ENCODE measurements at regions not wholly inside any gene's neighbourhood (a gene's known extent, or its start where the extent isn't known, plus 50 kb on each side); places are given as distances from the start of the nearest gene placed in this dataset.

GRCh38 chr14:85958069-85958468 is 428.1 kb downstream of the FLRT2 start:
- no peak overlapping the region for H3K4me3 Mint-ChIP-seq

GRCh38 chr14:85953265-85953664 is 423.3 kb downstream of the FLRT2 start:
- peaks cover 15% of the 10 kb centered on the region for H3K36me3 Mint-ChIP-seq

More at GRCh38 chr14:85958069-85958468, 428.1 kb downstream of the FLRT2 start:
- H3K4me1 Mint-ChIP-seq (ENCODE audit: low read depth), result no peaks in the 10 kb centered on the region
- no peaks in the 10 kb centered on the region for H3K9me3 Mint-ChIP-seq (ENCODE audit: low read depth)
- no peaks in the 10 kb centered on the region for H3K27me3 Mint-ChIP-seq
- peaks cover 10% of the 10 kb centered on the region for H3K36me3 Mint-ChIP-seq
- no peak overlapping the region for H3K27ac Mint-ChIP-seq

GRCh38 chr14:85948153-85948552 is 418.2 kb downstream of the FLRT2 start:
- Mint-ChIP-seq H3K27me3 (no peaks in the 10 kb centered on the region), H3K27ac (no peak overlapping the region), H3K36me3 (peaks cover 23% of the 10 kb centered on the region)

More at GRCh38 chr14:85953265-85953664, 423.3 kb downstream of the FLRT2 start:
- Mint-ChIP-seq H3K4me3 (no peak overlapping the region), H3K9me3 (ENCODE audit: low read depth) (no peaks in the 10 kb centered on the region), H3K27me3 (no peaks in the 10 kb centered on the region), H3K27ac (no peak overlapping the region), H3K4me1 (ENCODE audit: low read depth) (no peaks in the 10 kb centered on the region)

GRCh38 chr14:85947461-85948139 is 417.7 kb downstream of the FLRT2 start:
- peaks cover 4% of the 10 kb centered on the region for H3K9me3 Mint-ChIP-seq (ENCODE audit: low read depth)
- no peaks in the 10 kb centered on the region for H3K27me3 Mint-ChIP-seq
- H3K36me3 Mint-ChIP-seq, result peaks cover 21% of the 10 kb centered on the region
- peaks cover 22% of the 10 kb centered on the region for H3K4me1 Mint-ChIP-seq (ENCODE audit: low read depth)
- no peak overlapping the region for H3K27ac Mint-ChIP-seq
- H3K4me3 Mint-ChIP-seq, result no peak overlapping the region

More at GRCh38 chr14:85948153-85948552, 418.2 kb downstream of the FLRT2 start:
- Mint-ChIP-seq H3K9me3 (ENCODE audit: low read depth) (peaks cover 4% of the 10 kb centered on the region), H3K4me3 (no peak overlapping the region), H3K4me1 (ENCODE audit: low read depth) (peaks cover 18% of the 10 kb centered on the region)

- H3K9me3 Mint-ChIP-seq (ENCODE audit: low read depth), result peaks cover 7% of the 10 kb centered on the region
- H3K27ac Mint-ChIP-seq, result no peak overlapping the region
- H3K4me3 Mint-ChIP-seq, result no peak overlapping the region
- peaks cover 23% of the 10 kb centered on the region for H3K36me3 Mint-ChIP-seq
- peaks cover 44% of the 10 kb centered on the region for H3K4me1 Mint-ChIP-seq (ENCODE audit: low read depth)
- no peaks in the 10 kb centered on the region for H3K27me3 Mint-ChIP-seq
These were observed 413.2 kb downstream of the FLRT2 start for GRCh38 chr14:85943192-85943591.

GRCh38 chr14:85934886-85935254 is 404.9 kb downstream of the FLRT2 start:
- H3K4me3 Mint-ChIP-seq, result peak overlapping the region; percentile 88
- peaks cover 42% of the 10 kb centered on the region for H3K4me1 Mint-ChIP-seq (ENCODE audit: low read depth)
- H3K27me3 Mint-ChIP-seq, result no peaks in the 10 kb centered on the region
- H3K9me3 Mint-ChIP-seq (ENCODE audit: low read depth), result peaks cover 8% of the 10 kb centered on the region
- H3K36me3 Mint-ChIP-seq, result peaks cover 9% of the 10 kb centered on the region
- H3K27ac Mint-ChIP-seq, result peak overlapping the region; percentile 91

- H3K9me3 Mint-ChIP-seq (ENCODE audit: low read depth), result peaks cover 8% of the 10 kb centered on the region
- peak overlapping the region; percentile 88 for H3K4me3 Mint-ChIP-seq
- peaks cover 9% of the 10 kb centered on the region for H3K36me3 Mint-ChIP-seq
- H3K4me1 Mint-ChIP-seq (ENCODE audit: low read depth), result peaks cover 42% of the 10 kb centered on the region
- peak overlapping the region; percentile 91 for H3K27ac Mint-ChIP-seq
- H3K27me3 Mint-ChIP-seq, result no peaks in the 10 kb centered on the region
These were observed 404.4 kb downstream of the FLRT2 start for GRCh38 chr14:85934123-85934885.

- Mint-ChIP-seq H3K27ac (no peak overlapping the region), H3K27me3 (no peaks in the 10 kb centered on the region), H3K9me3 (ENCODE audit: low read depth) (no peaks in the 10 kb centered on the region), H3K4me3 (no peak overlapping the region), H3K4me1 (ENCODE audit: low read depth) (no peaks in the 10 kb centered on the region), H3K36me3 (no peaks in the 10 kb centered on the region)
These were observed 391.3 kb downstream of the FLRT2 start for GRCh38 chr14:85921241-85921640.

GRCh38 chr14:85917716-85918115 is 387.8 kb downstream of the FLRT2 start:
- Mint-ChIP-seq H3K27me3 (no peaks in the 10 kb centered on the region), H3K9me3 (ENCODE audit: low read depth) (no peaks in the 10 kb centered on the region), H3K27ac (no peak overlapping the region), H3K4me3 (no peak overlapping the region), H3K36me3 (no peaks in the 10 kb centered on the region), H3K4me1 (ENCODE audit: low read depth) (no peaks in the 10 kb centered on the region)

- H3K4me3 Mint-ChIP-seq, result no peak overlapping the region
- no peaks in the 10 kb centered on the region for H3K9me3 Mint-ChIP-seq (ENCODE audit: low read depth)
- no peaks in the 10 kb centered on the region for H3K4me1 Mint-ChIP-seq (ENCODE audit: low read depth)
- no peak overlapping the region for H3K27ac Mint-ChIP-seq
- H3K27me3 Mint-ChIP-seq, result no peaks in the 10 kb centered on the region
- no peaks in the 10 kb centered on the region for H3K36me3 Mint-ChIP-seq
These were observed 385.8 kb downstream of the FLRT2 start for GRCh38 chr14:85915711-85916110.

- Mint-ChIP-seq H3K27me3 (no peaks in the 10 kb centered on the region), H3K4me3 (no peak overlapping the region), H3K4me1 (ENCODE audit: low read depth) (no peaks in the 10 kb centered on the region), H3K9me3 (ENCODE audit: low read depth) (no peaks in the 10 kb centered on the region), H3K36me3 (no peaks in the 10 kb centered on the region), H3K27ac (no peak overlapping the region)
These were observed 382.2 kb downstream of the FLRT2 start for GRCh38 chr14:85912141-85912540.

- H3K27ac Mint-ChIP-seq, result no peak overlapping the region
- H3K4me3 Mint-ChIP-seq, result no peak overlapping the region
- no peaks in the 10 kb centered on the region for H3K36me3 Mint-ChIP-seq
- H3K27me3 Mint-ChIP-seq, result no peaks in the 10 kb centered on the region
- H3K9me3 Mint-ChIP-seq (ENCODE audit: low read depth), result no peaks in the 10 kb centered on the region
- H3K4me1 Mint-ChIP-seq (ENCODE audit: low read depth), result no peaks in the 10 kb centered on the region
These were observed 381.1 kb downstream of the FLRT2 start for GRCh38 chr14:85911044-85911443.

- Mint-ChIP-seq H3K27ac (no peak overlapping the region), H3K4me1 (ENCODE audit: low read depth) (no peaks in the 10 kb centered on the region), H3K27me3 (peaks cover 4% of the 10 kb centered on the region), H3K36me3 (no peaks in the 10 kb centered on the region), H3K4me3 (no peak overlapping the region), H3K9me3 (ENCODE audit: low read depth) (no peaks in the 10 kb centered on the region)
These were observed 379.6 kb downstream of the FLRT2 start for GRCh38 chr14:85909581-85909980.

GRCh38 chr14:85907536-85907935 is 377.6 kb downstream of the FLRT2 start:
- H3K9me3 Mint-ChIP-seq (ENCODE audit: low read depth), result no peaks in the 10 kb centered on the region
- peaks cover 4% of the 10 kb centered on the region for H3K27me3 Mint-ChIP-seq
- no peaks in the 10 kb centered on the region for H3K4me1 Mint-ChIP-seq (ENCODE audit: low read depth)
- no peak overlapping the region for H3K27ac Mint-ChIP-seq
- no peaks in the 10 kb centered on the region for H3K36me3 Mint-ChIP-seq
- no peak overlapping the region for H3K4me3 Mint-ChIP-seq

- Mint-ChIP-seq H3K27me3 (peaks cover 3% of the 10 kb centered on the region), H3K9me3 (ENCODE audit: low read depth) (no peaks in the 10 kb centered on the region), H3K4me1 (ENCODE audit: low read depth) (no peaks in the 10 kb centered on the region), H3K4me3 (no peak overlapping the region), H3K27ac (no peak overlapping the region), H3K36me3 (no peaks in the 10 kb centered on the region)
These were observed 367.9 kb downstream of the FLRT2 start for GRCh38 chr14:85897808-85898207.
